Cardiac septum (tissue), 1 donor: ENCODE measurements at regions not wholly inside any gene's neighbourhood (a gene's known extent, or its start where the extent isn't known, plus 50 kb on each side); places are given as distances from the start of the nearest gene placed in this dataset.

Experiments
- DNase-seq: peaks from one replicate; pipeline ENCODE4 v3.0.0-alpha.2; 2020; ENCODE audit warnings: low spot score
- intact Hi-C: fragments of 100-400 bp; cut with DNase I; formaldehyde crosslinking; loops from one replicate; pipeline ENCODE4 v1.14.0; 2022
- donor health status: DM: no; HTN: no; CAD: no.

DNA sequence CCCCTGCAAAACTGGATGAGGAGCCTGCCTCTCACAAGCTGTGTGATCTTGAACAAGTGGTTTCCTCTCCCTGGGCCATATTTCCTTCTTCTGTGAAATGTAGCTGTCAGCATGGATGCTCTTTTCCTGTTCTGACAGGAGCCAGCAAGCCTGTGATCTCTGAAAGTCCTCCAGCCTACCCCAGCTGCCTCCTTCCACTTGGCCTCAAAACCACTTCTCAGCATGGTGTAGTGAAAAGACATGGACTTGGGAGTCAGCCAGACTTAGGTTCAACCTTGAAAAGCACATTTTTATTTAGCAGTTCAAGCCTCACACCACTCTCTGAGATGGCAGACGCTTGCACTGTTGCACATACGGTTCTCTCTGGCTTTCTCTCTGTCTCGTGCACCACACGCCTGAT, 292.9 kb upstream of the DUSP10 start:
- intact Hi-C loops: loop anchor here (5.0 kb wide), 1 partner anchor 207 kb away; no protein-coding TSS in a partner anchor
- DNase-seq: no peak

DNA sequence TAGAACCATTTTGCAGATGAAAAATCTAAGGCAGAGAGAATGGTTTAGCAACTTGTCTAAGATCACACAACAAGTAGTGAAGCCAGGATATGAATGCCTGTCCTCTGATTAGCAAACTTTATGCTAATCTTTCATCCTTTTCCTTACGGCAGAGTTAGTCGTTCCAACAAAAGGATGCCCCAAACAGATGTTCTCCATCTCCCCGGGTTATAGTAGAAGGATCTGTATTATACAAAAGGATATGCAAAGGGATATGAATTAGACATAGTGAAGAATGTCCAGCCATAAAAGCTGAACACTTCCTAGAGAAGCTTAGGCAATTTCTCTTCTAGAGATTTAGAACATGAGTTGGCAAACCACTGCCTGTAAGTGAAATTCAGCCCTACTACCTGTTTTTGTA, 291.6 kb upstream of the DUSP10 start:
- intact Hi-C loops: no loop called here
- no peak for DNase-seq

DNA sequence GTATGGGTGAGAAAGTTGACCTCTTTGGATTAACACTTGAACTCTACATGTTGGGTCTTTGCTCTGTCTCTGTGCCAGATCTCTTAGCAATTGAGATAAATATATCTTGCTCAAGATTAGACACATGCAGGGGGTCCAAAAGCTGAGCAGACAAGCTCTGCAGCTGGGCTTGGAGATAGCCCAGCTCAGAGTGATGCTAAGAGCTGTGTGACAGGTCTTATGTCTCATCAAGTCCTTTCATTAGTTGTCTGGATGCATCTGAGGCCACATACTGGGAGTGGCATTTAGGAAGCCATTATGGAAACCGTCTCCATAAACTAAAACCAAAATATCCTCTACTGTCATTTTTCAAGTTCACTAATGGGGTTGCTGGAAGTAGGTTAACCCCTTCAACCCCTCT, 289.4 kb upstream of the DUSP10 start:
- no peak for DNase-seq
- intact Hi-C loops: no loop called here

DNA sequence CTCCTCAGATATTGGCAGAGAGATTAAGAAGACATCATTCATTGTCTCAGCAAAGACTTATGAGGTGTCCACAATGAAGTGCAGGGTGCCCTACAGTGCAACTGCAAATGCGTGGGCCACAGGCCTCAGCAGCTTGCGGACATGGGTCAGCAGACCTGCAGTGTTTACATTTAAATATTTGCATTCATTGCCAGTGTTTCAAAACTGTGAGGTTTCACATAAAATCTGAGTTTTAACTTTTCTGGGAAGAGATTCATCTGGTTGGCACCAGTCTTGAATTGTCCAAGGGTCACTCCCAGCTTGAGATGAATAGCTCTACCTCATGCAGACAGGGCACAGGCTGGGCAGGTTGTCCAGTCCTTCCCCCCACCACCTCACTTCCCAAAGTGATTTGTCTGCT, 286.8 kb upstream of the DUSP10 start:
- DNase-seq: no peak
- intact Hi-C loops: no loop called here

DNA sequence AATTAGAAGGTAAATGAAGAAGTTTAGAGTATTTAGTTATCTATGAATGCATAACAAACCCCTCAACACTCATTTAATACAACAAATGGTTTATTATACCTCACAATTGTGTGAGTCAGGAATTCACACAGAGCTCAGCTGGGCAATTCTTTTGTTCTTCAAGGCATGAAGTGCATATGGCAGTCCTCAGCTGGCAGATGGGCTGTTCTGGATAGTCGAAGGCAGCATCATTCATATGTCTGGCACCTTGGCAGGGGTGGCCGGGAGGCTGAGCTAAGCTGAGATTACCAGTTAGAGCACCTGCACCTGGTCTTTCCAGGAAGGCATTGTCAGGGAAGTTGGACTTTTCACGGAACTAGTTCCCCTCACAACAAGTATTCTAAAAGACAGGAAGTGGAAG, 286.2 kb upstream of the DUSP10 start:
- intact Hi-C loops: no loop called here
- no peak for DNase-seq

DNA sequence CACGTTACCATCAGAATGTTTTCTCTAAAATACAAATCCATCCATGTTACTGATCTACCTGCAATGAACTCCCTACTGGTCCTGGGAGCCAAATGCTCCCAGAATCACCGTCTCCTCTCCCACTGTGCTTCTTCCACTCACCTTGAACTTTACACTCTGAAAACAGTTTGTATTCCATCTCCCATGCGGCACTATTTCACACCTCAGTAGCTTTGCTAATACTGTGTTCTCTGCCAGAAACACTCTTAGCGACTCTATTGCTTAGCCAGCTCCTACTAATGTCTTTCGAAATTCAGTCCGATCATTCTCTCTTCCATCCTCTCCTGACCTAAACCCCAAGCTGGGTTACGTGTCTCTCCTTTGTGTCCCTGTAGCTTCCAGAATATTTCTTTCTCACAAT, 284.4 kb upstream of the DUSP10 start:
- DNase-seq: no peak
- intact Hi-C loops: no loop called here

DNA sequence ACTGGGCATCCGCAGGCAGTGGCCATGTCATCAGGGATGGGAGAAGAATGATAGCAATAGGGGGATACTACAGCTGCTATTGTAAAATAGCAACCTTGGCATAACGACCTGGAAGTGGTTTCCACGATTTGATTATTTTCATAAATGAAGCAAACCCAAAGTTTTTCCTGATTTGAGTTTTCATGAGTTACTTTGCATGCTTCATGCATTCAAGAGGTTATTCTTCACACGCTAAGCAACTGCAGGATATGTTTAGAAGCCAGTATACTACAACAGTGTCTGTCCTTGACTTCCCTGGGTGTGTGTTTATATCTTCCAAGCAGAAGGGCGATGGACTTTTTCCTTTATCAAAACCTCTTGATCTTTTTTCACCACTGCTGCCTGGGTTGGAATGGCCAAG, 281.1 kb upstream of the DUSP10 start:
- DNase-seq: no peak
- intact Hi-C loops: no loop called here

DNA sequence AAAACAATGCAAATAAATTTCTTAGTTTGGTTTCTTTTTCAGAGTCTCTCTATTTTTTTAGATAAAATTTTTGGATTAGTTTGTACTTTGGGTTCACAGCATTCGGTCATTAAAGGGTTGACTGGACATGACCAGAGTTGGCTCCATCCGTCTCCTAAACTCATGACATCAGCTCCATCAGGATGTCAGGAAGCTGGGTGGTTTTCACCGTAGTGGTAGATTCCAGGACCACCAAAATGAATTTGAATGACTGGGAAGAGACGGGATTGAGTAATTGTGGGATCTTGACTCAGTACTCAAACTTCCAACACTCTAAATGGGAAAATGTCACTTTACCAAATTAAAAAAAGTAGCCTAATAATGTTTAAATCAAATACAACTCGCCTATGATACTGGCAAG, 279.2 kb upstream of the DUSP10 start:
- DNase-seq: no peak
- intact Hi-C loops: no loop called here

DNA sequence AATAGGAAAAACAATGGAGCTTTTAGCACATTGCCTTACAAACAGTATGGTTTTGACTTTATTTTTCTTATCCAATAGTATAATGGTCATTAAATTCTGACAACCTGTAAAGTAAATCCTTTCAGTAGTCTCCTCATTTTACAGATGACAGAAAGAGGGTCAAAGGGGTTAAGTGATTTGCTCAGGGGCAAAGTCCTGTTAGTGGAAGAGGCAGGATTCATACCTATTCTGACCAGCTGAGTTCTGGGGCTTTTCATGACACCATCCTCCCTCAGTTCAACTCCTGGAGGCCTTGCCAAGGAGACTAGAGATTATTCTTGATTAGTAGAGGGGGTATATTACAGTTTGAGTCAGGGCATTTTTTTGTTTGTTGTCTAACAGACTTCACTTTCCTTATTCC, 278.7 kb upstream of the DUSP10 start:
- intact Hi-C loops: no loop called here
- DNase-seq: no peak

DNA sequence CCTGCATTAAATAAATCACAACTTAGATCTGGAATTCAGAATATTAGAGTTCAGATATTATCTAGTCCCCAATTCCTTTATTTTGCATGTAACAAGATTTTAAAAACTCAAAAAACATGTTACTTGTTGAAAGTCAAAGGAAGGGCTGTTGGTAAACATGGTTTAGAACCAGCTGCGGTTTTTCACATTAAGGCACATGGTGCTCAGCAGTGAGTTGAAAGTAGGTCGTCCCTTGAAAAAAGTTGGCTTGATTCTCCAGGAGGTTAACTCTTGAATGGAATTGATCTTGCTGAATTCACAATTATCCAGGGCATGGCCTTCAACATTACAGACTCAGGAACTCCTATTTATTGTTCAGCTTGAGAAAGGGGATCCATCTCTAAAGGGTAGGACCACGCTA, 277.1 kb upstream of the DUSP10 start:
- intact Hi-C loops: loop anchor here (10.0 kb wide), 1 partner anchor 264 kb away; no protein-coding TSS in a partner anchor
- DNase-seq: no peak

DNA sequence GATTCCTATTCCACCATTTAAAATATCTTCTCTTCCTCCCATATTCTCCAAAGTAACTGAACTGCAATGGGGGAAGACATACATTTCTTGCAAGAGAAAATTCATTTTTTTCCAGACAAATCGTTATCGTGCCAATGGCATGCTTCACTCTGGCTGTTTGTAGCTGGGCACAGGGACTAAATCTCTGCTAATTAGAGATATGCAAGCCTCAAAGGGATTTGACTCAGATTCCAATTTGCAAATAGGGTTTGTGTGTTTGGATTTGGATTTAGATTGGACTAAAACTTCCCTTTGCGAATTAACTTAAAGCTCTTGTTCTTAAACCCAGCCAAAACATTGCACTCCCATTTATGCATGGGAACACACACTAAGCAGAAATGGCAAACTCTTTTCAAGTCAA, 276.2 kb upstream of the DUSP10 start:
- intact Hi-C loops: loop anchor here (10.0 kb wide), 1 partner anchor 263 kb away; no protein-coding TSS in a partner anchor
- DNase-seq: no peak

DNA sequence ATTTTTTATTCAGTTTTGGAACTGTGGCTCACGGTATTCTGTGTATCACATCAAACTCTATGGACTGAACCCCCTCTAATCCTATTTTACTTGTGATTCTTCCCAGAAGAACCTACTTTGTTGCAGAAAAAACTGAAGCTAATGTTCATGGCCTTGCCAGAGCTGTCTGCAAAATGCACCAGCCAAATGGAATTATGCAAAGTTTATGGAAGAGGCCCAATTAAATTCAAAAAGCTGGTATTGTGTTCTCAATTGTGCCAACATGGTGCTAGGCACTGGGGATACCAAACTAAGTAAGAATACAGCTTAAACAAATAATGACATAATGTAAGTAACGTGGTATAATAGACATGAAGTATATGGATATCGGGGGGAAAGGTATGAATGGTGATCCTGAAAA, 273.8 kb upstream of the DUSP10 start:
- intact Hi-C loops: loop anchor here (10.0 kb wide), 1 partner anchor 261 kb away; no protein-coding TSS in a partner anchor
- DNase-seq: no peak

DNA sequence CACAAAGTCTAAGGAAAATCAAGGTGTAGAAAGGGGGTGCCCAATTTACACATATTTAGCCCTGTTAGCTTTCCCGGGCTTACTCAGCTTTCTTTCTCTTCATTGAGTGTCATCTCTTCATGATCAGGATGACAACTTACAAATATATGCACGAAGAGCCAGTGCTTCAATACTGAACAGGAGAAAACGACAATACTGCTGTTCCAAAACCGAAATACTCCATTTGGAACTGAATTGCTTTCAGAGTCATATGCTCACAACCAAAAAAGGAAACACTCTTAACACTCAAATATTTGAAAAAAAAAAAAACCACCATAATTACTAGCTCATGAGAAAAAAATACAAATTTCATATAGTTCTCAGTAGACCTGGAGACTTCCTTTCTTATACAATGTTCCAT, 272.1 kb upstream of the DUSP10 start:
- no peak for DNase-seq
- intact Hi-C loops: loop anchor here (10.0 kb wide), 1 partner anchor 259 kb away; no protein-coding TSS in a partner anchor

DNA sequence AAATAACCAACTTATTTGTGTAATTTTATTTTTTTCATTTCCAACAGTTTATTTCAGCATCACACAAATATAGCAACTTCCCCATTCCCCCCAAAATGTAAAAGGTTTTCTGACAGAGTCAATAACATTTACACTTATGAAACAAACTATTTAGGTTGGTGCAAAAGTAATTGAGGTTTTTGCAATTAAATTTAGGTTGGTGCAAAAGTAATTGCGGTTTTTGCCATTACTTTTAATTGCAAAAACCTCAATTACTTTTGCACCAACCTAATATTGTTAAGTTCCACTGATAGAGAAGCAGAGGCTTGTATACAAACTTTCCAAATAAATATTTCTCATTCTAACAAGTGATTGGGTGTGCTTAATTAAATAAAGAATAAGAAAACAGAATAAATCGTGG, 270.9 kb upstream of the DUSP10 start:
- intact Hi-C loops: loop anchor here (10.0 kb wide), 1 partner anchor 258 kb away; no protein-coding TSS in a partner anchor
- DNase-seq: no peak

DNA sequence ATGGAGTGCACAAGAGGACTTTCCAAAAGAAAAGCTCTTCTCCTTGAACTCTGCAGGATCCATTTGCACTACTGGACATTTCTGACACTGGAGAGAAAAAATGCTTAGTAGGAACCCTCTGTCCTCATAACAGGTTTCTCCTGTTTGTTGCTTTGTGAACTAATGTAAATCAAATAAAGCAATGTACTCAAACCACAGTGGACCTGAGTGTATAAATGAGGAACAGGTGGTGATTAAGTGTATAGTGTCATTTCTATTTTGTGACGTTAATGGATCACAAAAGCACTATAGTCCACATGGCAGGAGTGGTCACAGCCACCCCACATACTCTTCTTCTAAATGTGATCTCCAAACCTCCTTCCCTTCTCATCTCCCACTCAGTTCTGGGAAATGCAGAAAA, 268.4 kb upstream of the DUSP10 start:
- DNase-seq: no peak
- intact Hi-C loops: loop anchor here (10.0 kb wide), 1 partner anchor 256 kb away; no protein-coding TSS in a partner anchor

DNA sequence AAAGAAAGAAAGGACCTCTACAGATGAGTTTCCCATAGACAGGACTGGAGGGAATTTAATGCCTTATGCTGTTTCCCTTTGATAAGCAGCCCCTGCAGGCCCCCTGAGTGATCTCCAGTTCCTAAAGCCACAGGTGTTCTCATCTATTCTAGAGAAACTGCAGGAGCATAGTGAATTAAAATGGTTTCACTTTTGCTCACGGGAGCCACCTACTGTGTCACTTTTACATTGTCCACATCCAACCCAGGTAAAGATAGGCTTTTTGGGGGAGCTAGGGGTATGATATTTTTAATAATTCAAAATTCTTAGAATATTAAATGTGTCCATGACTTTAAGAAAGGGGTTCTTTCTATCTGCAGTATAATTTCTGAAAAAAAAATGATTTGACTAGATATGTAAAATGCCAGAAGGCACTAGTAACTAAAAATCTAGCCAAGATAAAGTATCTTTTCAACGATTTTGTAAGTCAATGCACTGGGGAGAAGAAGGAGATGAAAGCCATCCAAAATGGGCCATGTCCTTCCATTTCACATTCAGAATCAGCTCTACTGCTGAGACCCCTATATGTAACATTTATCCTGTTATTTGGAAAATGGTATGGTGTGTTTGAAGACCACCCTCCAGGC, 267.3 kb upstream of the DUSP10 start:
- intact Hi-C loops: no loop called here
- DNase-seq: no peak

DNA sequence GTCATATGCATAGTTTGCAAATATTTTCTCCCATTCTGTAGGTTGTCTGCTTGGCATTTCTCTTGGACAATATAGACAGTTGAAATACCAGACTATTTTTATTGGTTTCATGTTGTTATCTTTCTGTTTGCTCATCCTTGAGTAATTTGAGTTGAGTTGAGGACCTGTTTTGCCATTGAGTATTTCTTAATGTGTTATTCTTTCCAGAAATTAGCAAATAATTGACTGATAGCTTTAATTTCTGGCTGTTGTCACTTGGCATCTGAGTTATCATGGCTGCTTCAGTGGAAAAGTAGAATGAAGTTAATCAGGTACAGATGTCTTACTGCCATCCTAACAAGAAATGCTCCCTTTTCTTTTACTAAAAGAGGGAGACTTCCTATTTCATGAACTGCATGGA, 264.8 kb upstream of the DUSP10 start:
- intact Hi-C loops: no loop called here

DNA sequence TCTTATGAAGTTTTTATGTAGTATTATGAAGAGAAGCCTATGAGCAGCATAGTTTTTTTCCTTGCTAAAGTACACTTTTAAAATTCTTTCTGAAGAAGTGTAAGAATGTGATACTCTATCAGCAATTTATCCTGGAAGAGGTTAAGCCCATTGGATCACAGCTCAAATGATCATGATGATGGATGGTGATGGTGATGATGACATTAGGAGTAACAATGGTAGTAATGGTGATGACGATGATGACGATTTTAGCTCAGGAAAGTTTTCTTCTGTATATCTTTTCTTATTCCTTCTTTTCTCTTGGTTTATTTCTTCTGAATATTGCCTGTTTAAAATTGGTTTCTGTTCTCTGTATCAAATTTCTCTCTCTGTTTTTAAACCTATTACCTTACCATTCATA, 262.9 kb upstream of the DUSP10 start:
- DNase-seq: no peak
- intact Hi-C loops: no loop called here

More for the DNA sequence above, 264.8 kb upstream of the DUSP10 start:
- no peak for DNase-seq

DNA sequence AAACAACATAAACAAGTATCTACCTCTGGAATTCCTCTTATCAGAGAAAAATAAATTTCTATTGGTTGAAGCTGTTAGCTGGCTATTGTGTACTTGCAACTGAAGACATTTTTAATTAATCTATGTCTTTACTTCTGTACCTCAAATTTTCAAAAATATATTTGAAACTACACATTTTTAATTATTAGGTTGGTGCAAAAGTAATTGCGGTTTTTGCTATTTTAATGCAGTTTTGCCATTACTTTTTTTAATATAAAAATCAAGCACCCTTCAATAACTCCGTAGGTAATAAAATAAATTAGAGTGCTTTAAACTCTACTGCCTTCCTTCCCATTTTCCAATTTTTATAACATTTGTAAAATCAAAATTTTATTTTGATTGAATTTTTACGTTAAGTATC, 262.1 kb upstream of the DUSP10 start:
- intact Hi-C loops: no loop called here
- no peak for DNase-seq

DNA sequence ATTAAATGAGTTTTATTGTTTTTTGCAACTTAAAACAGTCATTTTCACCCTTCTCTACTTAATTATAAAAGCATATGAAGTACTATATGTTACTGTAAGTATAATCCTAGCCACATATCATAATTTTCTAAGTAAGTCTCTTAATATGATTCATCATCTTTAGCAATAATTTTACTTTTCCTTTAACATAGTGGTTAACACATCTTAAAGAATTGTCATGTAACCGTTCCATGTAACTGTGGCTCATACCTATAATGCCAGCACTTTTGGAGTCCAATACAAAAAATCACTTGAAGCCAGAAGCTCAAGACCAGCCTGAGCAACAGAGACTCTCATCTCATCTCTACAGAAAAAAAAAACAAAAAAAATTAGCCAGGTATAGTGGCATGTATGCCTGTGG, 260.6 kb upstream of the DUSP10 start:
- intact Hi-C loops: no loop called here
- DNase-seq: no peak

DNA sequence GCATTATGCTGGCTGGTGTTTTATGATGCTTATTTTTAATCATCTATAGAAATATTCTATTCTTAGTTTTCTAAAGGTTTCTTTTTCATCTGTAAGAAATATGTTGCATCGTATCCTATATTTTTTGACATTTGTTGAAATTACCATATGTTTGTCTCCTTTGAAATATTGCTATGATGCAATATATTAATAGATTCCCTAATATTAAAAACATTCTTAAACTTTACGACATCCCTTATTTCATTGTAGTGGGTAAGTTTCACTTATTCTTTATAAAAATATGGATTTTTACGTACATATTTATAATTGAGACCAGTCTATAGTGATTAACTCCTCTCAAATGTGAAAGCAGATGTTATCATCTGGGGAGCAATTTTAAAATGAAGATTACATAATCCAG, 258.2 kb upstream of the DUSP10 start:
- intact Hi-C loops: no loop called here
- DNase-seq: no peak

DNA sequence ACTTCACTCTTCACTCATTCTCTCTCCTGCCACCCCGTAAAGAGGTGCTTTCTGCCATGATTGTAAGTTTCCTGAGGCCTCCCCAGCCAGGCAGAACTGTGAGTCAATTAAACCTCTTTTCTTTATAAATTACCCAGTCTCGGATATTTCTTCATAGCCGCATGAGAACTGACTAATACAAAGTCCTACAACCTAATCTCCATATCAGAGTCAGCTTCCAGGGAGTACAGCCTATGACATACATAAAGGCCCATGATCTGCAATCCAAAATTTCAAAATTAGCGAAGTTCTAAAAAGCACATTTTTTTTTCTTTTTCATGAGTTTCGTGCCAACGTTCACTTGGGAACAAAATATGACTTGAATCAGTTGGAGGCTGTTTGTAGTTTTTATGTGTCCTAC, 256.9 kb upstream of the DUSP10 start:
- DNase-seq: no peak
- intact Hi-C loops: no loop called here
